GM23338 (cell line): ENCODE measurements at regions not wholly inside any gene's neighbourhood (a gene's known extent, or its start where the extent isn't known, plus 50 kb on each side); places are given as distances from the start of the nearest gene placed in this dataset.
A peak's percentile ranks its signal among the peaks of the same experiment; 100 is the strongest.

ENCODE experiments used
- ATAC-seq: fragments of 200-7000 bp; cut with Tn5 transposase; 3 replicates; pipeline ENCODE4 v1.9.1; 2020
- DNase-seq: peaks from one replicate; pipeline ENCODE4 v3.0.0-alpha.2; 2015; ENCODE audit warnings: low spot score
- H2AFZ ChIP-seq: fragments of 200-600 bp; sonication (generic); 2 replicates; pipeline ENCODE4 v1.8.0; 2016; ENCODE audit warnings: antibody characterized with exemption, mild to moderate bottlenecking, moderate library complexity
- H3F3A ChIP-seq: fragments of 200-600 bp; sonication (generic); replicated peaks from 2 replicates; pipeline ENCODE4 v1.8.0; 2017; ENCODE audit warnings: antibody characterized with exemption, mixed run types, low read depth
- H3K27ac ChIP-seq: fragments of 200-600 bp; sonication (generic); 2 replicates; pipeline ENCODE4 v1.6.1; 2016; ENCODE audit warnings: low read depth
- H3K27me3 ChIP-seq: fragments of 200-600 bp; sonication (generic); 2 replicates; pipeline ENCODE4 v1.8.0; 2016; ENCODE audit warnings: mild to moderate bottlenecking, mixed run types, moderate library complexity; ENCODE audit not compliant: insufficient read depth
- H3K36me3 ChIP-seq: fragments of 200-600 bp; sonication (generic); 2 replicates; pipeline ENCODE4 v1.8.0; 2016; ENCODE audit warnings: mild to moderate bottlenecking; ENCODE audit not compliant: insufficient read depth
- H3K4me1 ChIP-seq: fragments of 200-600 bp; sonication (generic); 2 replicates; pipeline ENCODE4 v1.8.0; 2016; ENCODE audit warnings: mild to moderate bottlenecking, moderate library complexity; ENCODE audit not compliant: insufficient read depth
- H3K4me2 ChIP-seq: fragments of 200-600 bp; sonication (generic); 2 replicates; pipeline ENCODE4 v1.7.1; 2017; ENCODE audit warnings: mixed run types
- H3K4me3 ChIP-seq: fragments of 200-600 bp; sonication (generic); 2 replicates; pipeline ENCODE4 v1.6.1; 2016; ENCODE audit warnings: mixed run types
- H3K79me2 ChIP-seq: fragments of 200-600 bp; sonication (generic); replicated peaks from 2 replicates; pipeline ENCODE4 v1.8.0; 2017; ENCODE audit warnings: mild to moderate bottlenecking; ENCODE audit not compliant: insufficient read depth
- H3K9me2 ChIP-seq: fragments of 200-600 bp; sonication (generic); 2 replicates; pipeline ENCODE4 v1.8.0; 2017; ENCODE audit not compliant: insufficient read depth
- H4K20me1 ChIP-seq: fragments of 200-600 bp; sonication (generic); replicated peaks from 2 replicates; pipeline ENCODE4 v1.8.0; 2017; ENCODE audit warnings: mild to moderate bottlenecking; ENCODE audit not compliant: insufficient read depth
- H3K27ac Mint-ChIP-seq: 2 replicates; pipeline ENCODE4 v1.8.0; 2020; ENCODE audit warnings: inconsistent platforms, mild to moderate bottlenecking, moderate library complexity, mixed read lengths
- H3K27me3 Mint-ChIP-seq: 3 replicates; pipeline ENCODE4 v1.8.0; 2022; ENCODE audit warnings: low read depth, mild to moderate bottlenecking, moderate library complexity, mixed read lengths, inconsistent platforms; ENCODE audit not compliant: insufficient read depth, poor library complexity
- H3K36me3 Mint-ChIP-seq: 3 replicates; pipeline ENCODE4 v1.8.0; 2021; ENCODE audit warnings: low read depth, mild to moderate bottlenecking, inconsistent platforms, moderate library complexity, mixed read lengths
- H3K4me1 Mint-ChIP-seq: 3 replicates; pipeline ENCODE4 v1.8.0; 2020; ENCODE audit warnings: mild to moderate bottlenecking, inconsistent platforms, mixed read lengths
- H3K4me3 Mint-ChIP-seq: 3 replicates; pipeline ENCODE4 v1.8.0; 2021; ENCODE audit warnings: moderate library complexity, mild to moderate bottlenecking, inconsistent platforms, mixed read lengths
- H3K9me3 Mint-ChIP-seq: 3 replicates; pipeline ENCODE4 v1.8.0; 2020; ENCODE audit warnings: moderate library complexity, mild to moderate bottlenecking, inconsistent platforms, mixed read lengths
- CREB1 ChIP-seq: fragments of 250-450 bp; sonication (Bioruptor Pico); IDR thresholded peaks from 2 replicates; pipeline ENCODE4 v1.5.0; 2020; ENCODE audit warnings: low read depth, mild to moderate bottlenecking, moderate library complexity
- CTCF ChIP-seq, 2 experiments: fragments of 200-600 bp in 1 of 2; sonication (generic) in 1 of 2; conservative IDR thresholded peaks; 2 replicates each; pipeline versions ENCODE4 v1.5.1 to v1.6.1; 2016 to 2017; ENCODE audit warnings: antibody characterized with exemption in 2 of 2, low read depth in 2 of 2, mild to moderate bottlenecking in 2 of 2, moderate library complexity in 1 of 2
- STAT1 ChIP-seq: IDR thresholded peaks from one replicate; pipeline ENCODE4 v1.6.1; 2016; ENCODE audit warnings: antibody characterized with exemption; ENCODE audit not compliant: unreplicated experiment
- TF ChIP-seq, protein P1 (sequence below): fragments of 250-450 bp; sonication (Bioruptor Pico); IDR thresholded peaks from 2 replicates; pipeline ENCODE4 v1.5.0; 2020; ENCODE audit warnings: mild to moderate bottlenecking, moderate library complexity

DNA sequence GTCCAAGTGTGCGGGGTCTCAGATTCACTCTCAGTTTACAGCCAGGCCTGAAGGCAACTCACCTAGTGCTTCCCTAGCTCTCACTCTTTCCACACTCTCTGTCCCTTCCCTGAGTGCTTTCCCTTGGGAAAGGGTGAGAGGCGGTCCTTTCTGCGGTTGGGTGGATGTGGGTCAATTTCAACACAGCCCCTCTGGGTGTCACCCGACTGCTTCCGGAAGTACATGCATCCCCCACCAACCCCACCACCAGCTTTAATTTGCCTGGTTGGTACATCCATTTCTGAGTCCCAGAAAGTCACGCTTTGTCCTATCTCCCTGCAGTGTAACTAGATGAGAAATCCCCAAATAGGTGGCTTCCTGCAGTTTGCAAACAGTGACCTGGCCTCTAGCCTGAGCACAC lies 307.3 kb upstream of the MEIS1 start:
- no peak overlapping the region for H3K4me2 ChIP-seq
- 0 out of 2 replicates have a peak overlapping the region, but pooled peaks have one; percentile 56 for H2AFZ ChIP-seq
- H3K36me3 Mint-ChIP-seq, result no peaks in the 10 kb centered on the region
- H3K36me3 ChIP-seq, result no peaks in the 10 kb centered on the region
- H3K4me3 Mint-ChIP-seq, result no peak overlapping the region
- peaks cover 23% of the 10 kb centered on the region; the same call in 1 of the 2 replicates for H3K9me2 ChIP-seq
- H4K20me1 ChIP-seq, result no peaks in the 10 kb centered on the region
- ATAC-seq, result peak; percentile 39; the same call in 2 of the 3 replicates
- H3K27ac Mint-ChIP-seq, result no peak overlapping the region
- no peak overlapping the region for H3K4me3 ChIP-seq
- H3K9me3 Mint-ChIP-seq, result no peaks in the 10 kb centered on the region
- no peaks in the 10 kb centered on the region for H3K79me2 ChIP-seq
- peaks cover 23% of the 10 kb centered on the region for H3K4me1 Mint-ChIP-seq
- no peaks in the 10 kb centered on the region for H3K27me3 ChIP-seq
- H3K27ac ChIP-seq, result no peak overlapping the region
- peaks cover 12% of the 10 kb centered on the region for H3K4me1 ChIP-seq
- H3F3A ChIP-seq, result no peaks in the 10 kb centered on the region
- H3K27me3 Mint-ChIP-seq, result peaks cover 4% of the 10 kb centered on the region
- DNase-seq, result peak; percentile 3
- TF ChIP-seq, protein P1, sequence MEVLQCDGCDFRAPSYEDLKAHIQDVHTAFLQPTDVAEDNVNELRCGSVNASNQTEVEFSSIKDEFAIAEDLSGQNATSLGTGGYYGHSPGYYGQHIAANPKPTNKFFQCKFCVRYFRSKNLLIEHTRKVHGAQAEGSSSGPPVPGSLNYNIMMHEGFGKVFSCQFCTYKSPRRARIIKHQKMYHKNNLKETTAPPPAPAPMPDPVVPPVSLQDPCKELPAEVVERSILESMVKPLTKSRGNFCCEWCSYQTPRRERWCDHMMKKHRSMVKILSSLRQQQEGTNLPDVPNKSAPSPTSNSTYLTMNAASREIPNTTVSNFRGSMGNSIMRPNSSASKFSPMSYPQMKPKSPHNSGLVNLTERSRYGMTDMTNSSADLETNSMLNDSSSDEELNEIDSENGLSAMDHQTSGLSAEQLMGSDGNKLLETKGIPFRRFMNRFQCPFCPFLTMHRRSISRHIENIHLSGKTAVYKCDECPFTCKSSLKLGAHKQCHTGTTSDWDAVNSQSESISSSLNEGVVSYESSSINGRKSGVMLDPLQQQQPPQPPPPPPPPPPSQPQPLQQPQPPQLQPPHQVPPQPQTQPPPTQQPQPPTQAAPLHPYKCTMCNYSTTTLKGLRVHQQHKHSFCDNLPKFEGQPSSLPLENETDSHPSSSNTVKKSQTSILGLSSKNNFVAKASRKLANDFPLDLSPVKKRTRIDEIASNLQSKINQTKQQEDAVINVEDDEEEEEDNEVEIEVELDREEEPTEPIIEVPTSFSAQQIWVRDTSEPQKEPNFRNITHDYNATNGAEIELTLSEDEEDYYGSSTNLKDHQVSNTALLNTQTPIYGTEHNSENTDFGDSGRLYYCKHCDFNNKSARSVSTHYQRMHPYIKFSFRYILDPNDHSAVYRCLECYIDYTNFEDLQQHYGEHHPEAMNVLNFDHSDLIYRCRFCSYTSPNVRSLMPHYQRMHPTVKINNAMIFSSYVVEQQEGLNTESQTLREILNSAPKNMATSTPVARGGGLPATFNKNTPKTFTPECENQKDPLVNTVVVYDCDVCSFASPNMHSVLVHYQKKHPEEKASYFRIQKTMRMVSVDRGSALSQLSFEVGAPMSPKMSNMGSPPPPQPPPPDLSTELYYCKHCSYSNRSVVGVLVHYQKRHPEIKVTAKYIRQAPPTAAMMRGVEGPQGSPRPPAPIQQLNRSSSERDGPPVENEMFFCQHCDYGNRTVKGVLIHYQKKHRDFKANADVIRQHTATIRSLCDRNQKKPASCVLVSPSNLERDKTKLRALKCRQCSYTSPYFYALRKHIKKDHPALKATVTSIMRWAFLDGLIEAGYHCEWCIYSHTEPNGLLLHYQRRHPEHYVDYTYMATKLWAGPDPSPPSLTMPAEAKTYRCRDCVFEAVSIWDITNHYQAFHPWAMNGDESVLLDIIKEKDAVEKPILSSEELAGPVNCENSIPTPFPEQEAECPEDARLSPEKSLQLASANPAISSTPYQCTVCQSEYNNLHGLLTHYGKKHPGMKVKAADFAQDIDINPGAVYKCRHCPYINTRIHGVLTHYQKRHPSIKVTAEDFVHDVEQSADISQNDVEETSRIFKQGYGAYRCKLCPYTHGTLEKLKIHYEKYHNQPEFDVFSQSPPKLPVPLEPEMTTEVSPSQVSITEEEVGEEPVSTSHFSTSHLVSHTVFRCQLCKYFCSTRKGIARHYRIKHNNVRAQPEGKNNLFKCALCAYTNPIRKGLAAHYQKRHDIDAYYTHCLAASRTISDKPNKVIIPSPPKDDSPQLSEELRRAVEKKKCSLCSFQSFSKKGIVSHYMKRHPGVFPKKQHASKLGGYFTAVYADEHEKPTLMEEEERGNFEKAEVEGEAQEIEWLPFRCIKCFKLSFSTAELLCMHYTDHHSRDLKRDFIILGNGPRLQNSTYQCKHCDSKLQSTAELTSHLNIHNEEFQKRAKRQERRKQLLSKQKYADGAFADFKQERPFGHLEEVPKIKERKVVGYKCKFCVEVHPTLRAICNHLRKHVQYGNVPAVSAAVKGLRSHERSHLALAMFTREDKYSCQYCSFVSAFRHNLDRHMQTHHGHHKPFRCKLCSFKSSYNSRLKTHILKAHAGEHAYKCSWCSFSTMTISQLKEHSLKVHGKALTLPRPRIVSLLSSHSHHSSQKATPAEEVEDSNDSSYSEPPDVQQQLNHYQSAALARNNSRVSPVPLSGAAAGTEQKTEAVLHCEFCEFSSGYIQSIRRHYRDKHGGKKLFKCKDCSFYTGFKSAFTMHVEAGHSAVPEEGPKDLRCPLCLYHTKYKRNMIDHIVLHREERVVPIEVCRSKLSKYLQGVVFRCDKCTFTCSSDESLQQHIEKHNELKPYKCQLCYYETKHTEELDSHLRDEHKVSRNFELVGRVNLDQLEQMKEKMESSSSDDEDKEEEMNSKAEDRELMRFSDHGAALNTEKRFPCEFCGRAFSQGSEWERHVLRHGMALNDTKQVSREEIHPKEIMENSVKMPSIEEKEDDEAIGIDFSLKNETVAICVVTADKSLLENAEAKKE (CRISPR knock-in tag), result no peak
- TF ChIP-seq CTCF (conservative IDR thresholded peaks at IDR 0.05; ENCODE audit: low read depth in 2 of 2), result peak in 1 of 2 experiments; percentile 12; a peak in 1 of 4 replicates
- TF ChIP-seq CREB1, result no peak
- TF ChIP-seq STAT1, result no peak
